ENCODE measurements at regions not wholly inside any gene's neighbourhood (a gene's known extent, or its start where the extent isn't known, plus 50 kb on each side); places are given as distances from the start of the nearest gene placed in this dataset.
"Not testable (repeated sequence)": the region's sequence is repeated elsewhere in the genome, so short reads cannot be mapped to it uniquely, and the experiment has no call there.

DNA sequence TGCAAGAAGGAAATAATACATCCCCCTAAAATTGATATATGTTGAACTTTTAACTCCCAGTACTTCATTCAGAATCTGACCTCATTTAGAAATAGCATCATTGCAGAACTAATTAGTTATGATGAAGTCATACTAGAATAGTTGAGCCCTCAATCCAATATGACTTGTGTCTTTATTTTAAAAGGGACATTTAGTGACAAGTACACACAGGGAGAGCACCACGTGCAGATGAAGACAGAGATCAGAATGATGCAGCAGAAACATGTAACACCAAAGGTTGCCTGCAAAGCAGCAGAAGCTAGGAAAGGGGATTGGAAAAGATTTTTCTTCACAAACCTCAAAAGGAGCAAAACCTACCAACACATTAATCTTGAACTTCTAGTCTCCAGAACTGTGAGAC lies 2602.5 kb downstream of the PCDH9 start:
- TF ChIP-seq, protein P1, sequence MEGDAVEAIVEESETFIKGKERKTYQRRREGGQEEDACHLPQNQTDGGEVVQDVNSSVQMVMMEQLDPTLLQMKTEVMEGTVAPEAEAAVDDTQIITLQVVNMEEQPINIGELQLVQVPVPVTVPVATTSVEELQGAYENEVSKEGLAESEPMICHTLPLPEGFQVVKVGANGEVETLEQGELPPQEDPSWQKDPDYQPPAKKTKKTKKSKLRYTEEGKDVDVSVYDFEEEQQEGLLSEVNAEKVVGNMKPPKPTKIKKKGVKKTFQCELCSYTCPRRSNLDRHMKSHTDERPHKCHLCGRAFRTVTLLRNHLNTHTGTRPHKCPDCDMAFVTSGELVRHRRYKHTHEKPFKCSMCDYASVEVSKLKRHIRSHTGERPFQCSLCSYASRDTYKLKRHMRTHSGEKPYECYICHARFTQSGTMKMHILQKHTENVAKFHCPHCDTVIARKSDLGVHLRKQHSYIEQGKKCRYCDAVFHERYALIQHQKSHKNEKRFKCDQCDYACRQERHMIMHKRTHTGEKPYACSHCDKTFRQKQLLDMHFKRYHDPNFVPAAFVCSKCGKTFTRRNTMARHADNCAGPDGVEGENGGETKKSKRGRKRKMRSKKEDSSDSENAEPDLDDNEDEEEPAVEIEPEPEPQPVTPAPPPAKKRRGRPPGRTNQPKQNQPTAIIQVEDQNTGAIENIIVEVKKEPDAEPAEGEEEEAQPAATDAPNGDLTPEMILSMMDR (IDR thresholded peaks at IDR 0.05; ENCODE audit: insufficient read depth, missing control alignments), result no peak
- no peak for FAIRE-seq
- DNase-seq (ENCODE audit: insufficient read length, low spot score), result no peak

DNA sequence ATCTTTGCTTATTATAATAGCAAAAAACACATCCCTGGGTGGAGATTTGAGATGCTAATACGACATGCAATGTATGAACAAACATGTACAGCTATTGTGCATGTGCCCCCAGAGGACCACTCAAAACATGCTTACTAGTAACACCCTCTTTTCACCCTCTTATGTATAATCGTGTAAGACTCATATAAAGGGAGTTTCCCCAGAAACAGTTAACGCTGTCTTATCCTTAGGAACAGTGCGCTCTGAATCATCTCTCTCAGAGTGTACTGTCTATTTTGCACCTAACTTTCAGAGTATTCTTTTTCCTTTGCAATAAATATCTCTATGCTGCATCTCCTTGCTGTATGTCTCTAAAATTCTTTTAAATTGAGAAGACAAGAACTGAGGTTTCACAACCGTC lies 2604.0 kb downstream of the PCDH9 start:
- TF ChIP-seq, protein P1 (IDR thresholded peaks at IDR 0.05; ENCODE audit: insufficient read depth, missing control alignments), result no peak
- no peak for DNase-seq (ENCODE audit: insufficient read length, low spot score)
- FAIRE-seq, result no peak

DNA sequence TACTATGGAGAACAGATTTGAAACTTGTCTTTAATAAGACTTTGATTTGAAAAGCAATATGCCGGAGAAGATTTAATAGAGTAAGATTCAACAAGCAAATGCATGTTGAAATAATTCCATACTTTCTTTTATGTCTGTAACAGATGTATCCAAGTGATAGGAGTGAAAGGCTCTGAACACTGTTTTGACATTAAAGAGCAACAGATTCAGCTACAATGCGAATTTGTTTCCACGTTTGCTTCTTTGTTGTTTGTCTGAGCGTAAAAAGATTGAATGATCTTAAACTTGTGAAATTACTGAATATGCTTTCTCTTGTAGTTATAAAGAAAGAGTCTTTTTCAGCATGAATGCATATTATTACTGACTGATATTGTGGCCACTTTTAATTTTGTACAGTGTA lies 2612.9 kb downstream of the PCDH9 start:
- DNase-seq (ENCODE audit: insufficient read length, low spot score) (no peak), FAIRE-seq (no peak)

DNA sequence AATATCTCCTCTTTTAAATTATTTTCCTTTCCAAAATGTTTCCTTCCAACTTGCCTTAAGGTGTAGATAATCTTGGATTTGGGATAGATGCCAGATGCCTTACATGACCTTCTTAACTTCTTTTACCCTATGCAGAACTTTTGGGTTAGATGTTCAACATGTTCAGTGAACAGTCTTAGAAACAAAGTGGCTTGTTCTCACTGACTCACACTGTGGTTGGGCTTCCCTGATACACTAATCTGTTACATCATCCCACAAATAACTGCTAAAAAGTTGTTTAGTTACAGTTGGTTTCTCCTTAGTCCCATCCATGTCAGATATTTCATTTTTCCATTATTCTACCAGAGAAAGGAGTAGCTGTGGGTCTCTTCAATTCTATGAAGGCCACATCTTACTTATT lies 2638.2 kb downstream of the PCDH9 start:
- DNase-seq (ENCODE audit: insufficient read length, low spot score) (no peak), FAIRE-seq (no peak)
- TF ChIP-seq, protein P1 (IDR thresholded peaks at IDR 0.05; ENCODE audit: insufficient read depth, missing control alignments), result no peak

More for the DNA sequence above, 2612.9 kb downstream of the PCDH9 start:
- TF ChIP-seq, protein P1 (IDR thresholded peaks at IDR 0.05; ENCODE audit: insufficient read depth, missing control alignments), result no peak

DNA sequence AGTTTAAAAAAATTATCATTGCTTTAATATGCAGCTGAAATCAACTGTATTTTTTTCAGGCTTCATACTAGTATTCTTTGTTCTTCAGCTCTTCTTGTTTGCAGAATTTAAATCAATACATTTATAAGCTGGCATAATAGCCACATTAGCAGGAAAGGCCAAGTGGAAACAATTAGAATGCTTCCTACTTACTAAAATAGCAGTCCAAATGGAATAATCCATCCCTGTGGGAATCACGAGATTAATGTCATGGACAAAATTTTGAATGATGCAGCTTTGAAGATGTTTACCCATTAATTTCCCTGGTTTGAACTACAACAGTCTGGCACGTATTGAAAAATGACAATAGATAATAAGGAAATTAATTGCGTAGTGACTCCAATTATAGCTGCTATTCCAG lies 2650.8 kb downstream of the PCDH9 start:
- FAIRE-seq, result no peak
- TF ChIP-seq, protein P1 (IDR thresholded peaks at IDR 0.05; ENCODE audit: insufficient read depth, missing control alignments), result no peak
- DNase-seq (ENCODE audit: insufficient read length, low spot score), result no peak

DNA sequence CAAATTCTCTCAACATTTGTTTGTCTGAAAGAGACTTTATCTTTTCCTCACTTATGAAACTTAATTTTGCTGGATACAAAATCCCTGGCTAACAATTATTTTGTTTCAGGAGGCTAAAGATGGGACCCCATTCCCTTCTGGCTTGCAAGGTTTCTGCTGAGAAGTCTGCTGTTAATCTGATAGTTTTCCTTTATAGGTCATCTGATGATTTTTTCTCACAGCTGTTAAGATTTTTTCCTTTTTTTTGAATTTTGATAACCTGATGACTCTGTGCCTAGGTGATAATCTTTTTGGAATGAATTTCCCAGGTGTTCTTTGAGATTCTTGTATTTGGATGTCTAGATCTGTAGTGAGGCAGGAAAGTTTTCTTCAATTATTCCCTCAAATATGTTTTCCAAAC lies 2661.4 kb downstream of the PCDH9 start:
- DNase-seq (ENCODE audit: insufficient read length, low spot score) (no peak), FAIRE-seq (no peak)
- TF ChIP-seq, protein P1 (IDR thresholded peaks at IDR 0.05; ENCODE audit: insufficient read depth, missing control alignments), result no peak

DNA sequence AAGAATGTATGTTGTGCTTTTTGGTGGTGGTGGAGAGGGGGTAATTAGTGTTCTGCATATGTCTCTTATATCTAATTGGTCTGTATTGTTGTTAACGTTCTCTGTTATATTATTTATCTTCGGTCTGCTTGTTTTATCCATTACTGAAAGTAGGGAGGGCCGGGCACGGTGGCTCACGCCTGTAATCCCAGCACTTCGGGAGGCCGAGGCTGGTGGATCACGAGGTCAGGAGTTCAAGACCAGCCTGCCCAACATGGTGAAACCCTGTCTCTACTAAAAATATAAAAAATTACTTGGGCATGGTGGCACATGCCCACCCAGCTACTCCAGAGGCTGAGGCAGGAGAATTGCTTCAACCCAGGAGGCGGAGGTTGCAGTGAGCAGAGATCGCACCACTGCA lies 2672.1 kb downstream of the PCDH9 start:
- not testable (repeated sequence) for DNase-seq (ENCODE audit: insufficient read length, low spot score); FAIRE-seq

DNA sequence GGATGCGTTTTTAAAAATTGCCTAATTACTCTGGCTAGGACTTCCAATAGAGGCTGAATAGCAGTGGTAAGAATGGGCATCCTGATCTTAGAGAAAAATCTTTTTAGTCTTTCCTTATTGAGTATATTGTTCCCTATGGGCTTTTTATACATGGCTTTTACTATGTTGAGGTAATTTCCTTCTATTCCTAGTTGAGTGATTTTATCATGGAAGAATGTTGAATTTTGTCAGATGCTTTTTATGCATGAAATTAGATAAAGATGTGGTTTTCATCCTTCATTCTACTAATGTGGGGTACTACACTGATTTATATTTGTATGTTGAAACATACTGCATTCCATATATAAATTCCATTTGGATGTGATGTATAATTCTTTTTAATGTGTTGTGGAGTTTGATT lies 2673.8 kb downstream of the PCDH9 start:
- TF ChIP-seq, protein P1 (IDR thresholded peaks at IDR 0.05; ENCODE audit: insufficient read depth, missing control alignments), result no peak
- FAIRE-seq (no peak), DNase-seq (ENCODE audit: insufficient read length, low spot score) (no peak)
